H9 (cell line): ENCODE measurements at regions not wholly inside any gene's neighbourhood (a gene's known extent, or its start where the extent isn't known, plus 50 kb on each side); places are given as distances from the start of the nearest gene placed in this dataset.

Experiments used
- DNase-seq: peaks from one replicate; pipeline ENCODE4 v3.0.0-alpha.2; 2017
- H2AFZ ChIP-seq: one replicate; pipeline ENCODE4 v1.6.1; 2013; ENCODE audit warnings: mild to moderate bottlenecking, low read length, control low read depth, moderate library complexity
- H2AK5ac ChIP-seq: 2 replicates; pipeline ENCODE4 v1.6.1; 2013; ENCODE audit warnings: low read length, control low read depth, mixed read lengths; ENCODE audit not compliant: insufficient read length
- H2BK120ac ChIP-seq: one replicate; pipeline ENCODE4 v1.6.1; 2013; ENCODE audit warnings: low read depth, mild to moderate bottlenecking, low read length, control low read depth, inconsistent platforms; ENCODE audit not compliant: poor library complexity, severe bottlenecking
- H2BK12ac ChIP-seq: 2 replicates; pipeline ENCODE4 v1.6.1; 2013; ENCODE audit warnings: low read length, control low read depth, mixed read lengths, low read depth; ENCODE audit not compliant: insufficient read length
- H2BK15ac ChIP-seq: 2 replicates; pipeline ENCODE4 v1.6.1; 2013; ENCODE audit warnings: low read depth, low read length, control low read depth
- H2BK20ac ChIP-seq: one replicate; pipeline ENCODE4 v1.6.1; 2013; ENCODE audit warnings: low read depth, mild to moderate bottlenecking, low read length, control low read depth, inconsistent platforms; ENCODE audit not compliant: poor library complexity, severe bottlenecking
- H2BK5ac ChIP-seq: 2 replicates; pipeline ENCODE4 v1.6.1; 2013; ENCODE audit warnings: low read length, control low read depth, mixed read lengths; ENCODE audit not compliant: insufficient read length
- H3K14ac ChIP-seq: 2 replicates; pipeline ENCODE4 v1.6.1; 2013; ENCODE audit warnings: low read length, control low read depth; ENCODE audit not compliant: insufficient read depth
- H3K18ac ChIP-seq: 2 replicates; pipeline ENCODE4 v1.6.1; 2013; ENCODE audit warnings: low read depth, mild to moderate bottlenecking, mixed read lengths, low read length, control low read depth; ENCODE audit not compliant: insufficient read length
- H3K23ac ChIP-seq: 2 replicates; pipeline ENCODE4 v1.6.1; 2013; ENCODE audit warnings: low read length, control low read depth, mixed read lengths, low read depth; ENCODE audit not compliant: insufficient read length
- H3K23me2 ChIP-seq: 2 replicates; pipeline ENCODE4 v1.6.1; 2013; ENCODE audit warnings: low read depth, mild to moderate bottlenecking, mixed read lengths, low read length, control low read depth; ENCODE audit not compliant: insufficient read length, poor library complexity, severe bottlenecking
- H3K27ac ChIP-seq: 2 replicates; pipeline ENCODE4 v1.5.1; 2013; ENCODE audit warnings: low read length, control low read depth, mixed read lengths, low read depth; ENCODE audit not compliant: insufficient read length
- H3K27me3 ChIP-seq: 2 replicates; pipeline ENCODE4 v1.6.1; 2013; ENCODE audit warnings: low read length, control low read depth, inconsistent platforms; ENCODE audit not compliant: insufficient read depth
- H3K4ac ChIP-seq: 2 replicates; pipeline ENCODE4 v1.6.1; 2013; ENCODE audit warnings: low read depth, mild to moderate bottlenecking, control low read depth, inconsistent platforms, low read length, moderate library complexity
- H3K4me1 ChIP-seq: 2 replicates; pipeline ENCODE4 v1.6.1; 2013; ENCODE audit warnings: low read length, control low read depth, inconsistent platforms; ENCODE audit not compliant: insufficient read depth
- H3K4me2 ChIP-seq: 2 replicates; pipeline ENCODE4 v1.6.1; 2013; ENCODE audit warnings: low read length, control low read depth, mixed read lengths; ENCODE audit not compliant: insufficient read length, insufficient read depth
- H3K56ac ChIP-seq: 2 replicates; pipeline ENCODE4 v1.6.1; 2013; ENCODE audit warnings: low read depth, mild to moderate bottlenecking, mixed read lengths, low read length, control low read depth; ENCODE audit not compliant: insufficient read length
- H3K79me1 ChIP-seq: 2 replicates; pipeline ENCODE4 v1.6.1; 2013; ENCODE audit warnings: low read depth, mild to moderate bottlenecking, moderate library complexity, low read length, control low read depth, inconsistent platforms; ENCODE audit not compliant: insufficient read depth, poor library complexity, severe bottlenecking
- H3K79me2 ChIP-seq: 2 replicates; pipeline ENCODE4 v1.6.1; 2013; ENCODE audit warnings: low read length, control low read depth, inconsistent platforms; ENCODE audit not compliant: insufficient read depth
- H3K9ac ChIP-seq: 2 replicates; pipeline ENCODE4 v1.6.1; 2013; ENCODE audit warnings: low read length, control low read depth, mixed read lengths; ENCODE audit not compliant: insufficient read length; ENCODE audit errors: extremely low read depth
- H3K9me3 ChIP-seq: one replicate; pipeline ENCODE4 v1.6.1; 2013; ENCODE audit warnings: low read depth, low read length, inconsistent platforms; ENCODE audit not compliant: control insufficient read depth
- H3T11ph ChIP-seq: one replicate; pipeline ENCODE4 v1.6.1; 2013; ENCODE audit warnings: mild to moderate bottlenecking, low read length, control low read depth, inconsistent platforms
- H4K20me1 ChIP-seq: one replicate; pipeline ENCODE4 v1.6.1; 2013; ENCODE audit not compliant: control insufficient read depth, insufficient read length, insufficient read depth
- H4K5ac ChIP-seq: 2 replicates; pipeline ENCODE4 v1.6.1; 2013; ENCODE audit warnings: low read depth, mild to moderate bottlenecking, mixed read lengths, low read length, control low read depth; ENCODE audit not compliant: insufficient read length
- H4K8ac ChIP-seq: replicated peaks from 2 replicates; pipeline ENCODE4 v1.6.1; 2013; ENCODE audit warnings: low read length, control low read depth, mixed read lengths, low read depth; ENCODE audit not compliant: insufficient read length
- H4K91ac ChIP-seq: 2 replicates; pipeline ENCODE4 v1.6.1; 2013; ENCODE audit warnings: low read depth, mild to moderate bottlenecking, moderate library complexity, mixed read lengths, low read length, control low read depth; ENCODE audit not compliant: insufficient read length
- H3K27ac Mint-ChIP-seq, 3 experiments: 2 replicates in 2 of 3; 3 replicates in 1 of 3; pipeline ENCODE4 v1.8.0; 2020 to 2021; ENCODE audit warnings: mixed read lengths in 3 of 3, mild to moderate bottlenecking in 1 of 3, moderate library complexity in 1 of 3
- H3K27me3 Mint-ChIP-seq: 2 replicates; pipeline ENCODE4 v1.8.0; 2021; ENCODE audit warnings: low read depth, mild to moderate bottlenecking, moderate library complexity, mixed read lengths
- H3K36me3 Mint-ChIP-seq, 3 experiments: 2 replicates in 2 of 3; 3 replicates in 1 of 3; pipeline ENCODE4 v1.8.0; 2020 to 2021; ENCODE audit warnings: low read depth in 3 of 3, mixed read lengths in 3 of 3; ENCODE audit not compliant: insufficient read depth in 1 of 3
- H3K4me1 Mint-ChIP-seq, 2 experiments: 2 replicates each; pipeline ENCODE4 v1.8.0; 2020; ENCODE audit warnings: mixed read lengths in 2 of 2
- H3K4me3 Mint-ChIP-seq, 2 experiments: 2 replicates in 1 of 2; 3 replicates in 1 of 2; pipeline ENCODE4 v1.8.0; 2020 to 2021; ENCODE audit warnings: mild to moderate bottlenecking in 2 of 2, mixed read lengths in 2 of 2, moderate library complexity in 1 of 2
- H3K9me3 Mint-ChIP-seq, 2 experiments: 2 replicates in 1 of 2; 3 replicates in 1 of 2; pipeline ENCODE4 v1.8.0; 2020; ENCODE audit warnings: mild to moderate bottlenecking in 2 of 2, mixed read lengths in 2 of 2, moderate library complexity in 1 of 2
- CTCF ChIP-seq: fragments of 200-600 bp; sonication (generic); conservative IDR thresholded peaks from 3 replicates; pipeline ENCODE4 v1.8.0; 2021; ENCODE audit warnings: antibody characterized with exemption, mild to moderate bottlenecking
- WGBS: extraction: QIAGEN DNeasy Blood & Tissue Kit; methylation state at CpG from one replicate; pipeline ENCODE4 v1.1.7; 2013; ENCODE audit warnings: missing lambda C conversion rate, low lambda C conversion rate, mixed read lengths; ENCODE audit not compliant: insufficient read length; ENCODE audit errors: extremely low coverage; 5-methylcytosine and 5-hydroxymethylcytosine counted together

- H3K79me1 ChIP-seq, result no peaks in the 10 kb centered on the region
- H3K9ac ChIP-seq, result no peak overlapping the region
- Mint-ChIP-seq H3K27me3 (no peaks in the 10 kb centered on the region), H3K36me3 (no peaks in the 10 kb centered on the region), H3K27ac (no peak overlapping the region; a peak in 1 of 7 replicates), H3K9me3 (no peaks in the 10 kb centered on the region), H3K4me3 (no peak overlapping the region), H3K4me1 (peaks cover 9% of the 10 kb centered on the region in 2 experiments)
- H2BK120ac ChIP-seq, result no peak overlapping the region
- WGBS, result no CpG with 5 or more reads among the region's 2 CpGs
- no peak overlapping the region for H2BK12ac ChIP-seq
- no peak overlapping the region for H3K4me2 ChIP-seq
- H4K8ac ChIP-seq, result no peak overlapping the region
- H2BK5ac ChIP-seq, result no peak overlapping the region
- no peaks in the 10 kb centered on the region for H3K27me3 ChIP-seq
- H4K5ac ChIP-seq, result no peak overlapping the region
- no peak overlapping the region for H3K56ac ChIP-seq
- no peaks in the 10 kb centered on the region for H3K23me2 ChIP-seq
- H4K20me1 ChIP-seq, result no peaks in the 10 kb centered on the region
- H3T11ph ChIP-seq, result no peak overlapping the region
- H3K27ac ChIP-seq, result no peak overlapping the region
- H3K4ac ChIP-seq, result no peak overlapping the region
- no peak for DNase-seq
- H2BK15ac ChIP-seq, result no peak overlapping the region
- H3K79me2 ChIP-seq, result no peaks in the 10 kb centered on the region
- no peaks in the 10 kb centered on the region; the same call in 1 of the 2 replicates for H3K4me1 ChIP-seq
- no peak overlapping the region for H3K23ac ChIP-seq
- H4K91ac ChIP-seq, result no peak overlapping the region
- no peak overlapping the region for H2BK20ac ChIP-seq
- H2AFZ ChIP-seq, result no peak overlapping the region
- TF ChIP-seq CTCF, result no peak
- H3K9me3 ChIP-seq, result no peaks in the 10 kb centered on the region
- H3K18ac ChIP-seq, result no peak overlapping the region
- no peak overlapping the region for H2AK5ac ChIP-seq
- H3K14ac ChIP-seq, result no peak overlapping the region
Observed at GRCh38 chr5:89342106-89342876, 459.3 kb upstream of the MEF2C start.
